SK-N-MC (cell line): ENCODE measurements at regions not wholly inside any gene's neighbourhood (a gene's known extent, or its start where the extent isn't known, plus 50 kb on each side); places are given as distances from the start of the nearest gene placed in this dataset.

Experiments
- DNase-seq: peaks from one replicate; pipeline ENCODE4 v3.0.0-alpha.2; 2011; ENCODE audit warnings: low read depth, low spot score
- H3K27ac ChIP-seq: fragments of 200-600 bp; sonication (generic); 2 replicates; pipeline ENCODE4 v1.5.1; 2016; ENCODE audit warnings: mixed run types
- H3K36me3 ChIP-seq: fragments of 200-600 bp; sonication (generic); 2 replicates; pipeline ENCODE4 v1.6.1; 2017; ENCODE audit warnings: antibody characterized with exemption, low read length, mixed read lengths; ENCODE audit not compliant: insufficient read depth
- H3K4me3 ChIP-seq: fragments of 200-600 bp; sonication (generic); 2 replicates; pipeline ENCODE4 v1.5.1; 2016
- H3K9ac ChIP-seq: fragments of 200-600 bp; sonication (generic); 2 replicates; pipeline ENCODE4 v1.8.0; 2017; ENCODE audit warnings: mixed run types, mixed read lengths; ENCODE audit not compliant: insufficient read length
- H3K9me3 ChIP-seq: fragments of 200-600 bp; sonication (generic); 2 replicates; pipeline ENCODE4 v1.6.1; 2017; ENCODE audit warnings: low read depth, mild to moderate bottlenecking, antibody characterized with exemption, low read length, moderate library complexity, mixed read lengths
- EZH2 ChIP-seq: fragments of 200-600 bp; sonication (generic); IDR thresholded peaks from one replicate; pipeline ENCODE4 v1.6.1; 2017; ENCODE audit warnings: antibody characterized with exemption
- FOXP2 ChIP-seq: optimal IDR thresholded peaks from 2 replicates; pipeline ENCODE3; 2011; ENCODE audit warnings: mild to moderate bottlenecking, moderate library complexity; ENCODE audit not compliant: insufficient read depth; ENCODE audit errors: extremely low read length, control extremely low read depth
- POLR2AphosphoS5 ChIP-seq: IDR thresholded peaks from 2 replicates; pipeline ENCODE4 v1.6.1; 2012; ENCODE audit warnings: mild to moderate bottlenecking, low read depth, low read length, borderline replicate concordance

GRCh38 chr5:60161340-60161934 lies 267.9 kb upstream of the PDE4D start:
- Histone ChIP-seq H3K27ac (no peak overlapping the region), H3K4me3 (no peak overlapping the region), H3K9ac (no peak overlapping the region), H3K9me3 (no peaks in the 10 kb centered on the region), H3K36me3 (no peaks in the 10 kb centered on the region)
- DNase-seq: no peak
- TF ChIP-seq FOXP2: no peak
- TF ChIP-seq POLR2AphosphoS5: no peak
- TF ChIP-seq EZH2: no peak

DNA sequence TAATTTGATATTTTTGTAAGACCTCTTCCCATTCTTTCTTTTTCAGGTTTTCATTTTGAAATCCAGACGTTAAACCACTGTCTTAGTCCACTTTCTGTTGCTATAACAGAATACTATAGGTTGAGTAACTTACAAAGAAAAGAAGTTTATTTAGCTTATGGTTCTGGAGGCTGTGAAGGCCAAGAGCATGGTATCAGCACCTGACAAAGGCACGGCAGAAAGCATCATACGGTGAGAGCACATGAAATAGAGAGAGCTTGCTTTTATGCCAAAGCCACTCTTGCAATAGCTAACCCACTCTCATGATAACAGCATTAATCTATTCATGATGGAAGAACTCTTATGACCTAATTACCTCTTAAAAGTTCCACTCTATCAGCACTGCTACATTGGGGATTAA lies 255.6 kb upstream of the PDE4D start:
- H3K9ac ChIP-seq: no peak overlapping the region
- H3K36me3 ChIP-seq: no peaks in the 10 kb centered on the region
- no peaks in the 10 kb centered on the region for H3K9me3 ChIP-seq
- no peak overlapping the region for H3K27ac ChIP-seq
- no peak for TF ChIP-seq FOXP2
- TF ChIP-seq EZH2: no peak
- no peak for TF ChIP-seq POLR2AphosphoS5
- H3K4me3 ChIP-seq: no peak overlapping the region
- no peak for DNase-seq

- no peaks in the 10 kb centered on the region for H3K36me3 ChIP-seq
- no peak for DNase-seq
- H3K4me3 ChIP-seq: no peak overlapping the region
- no peak overlapping the region for H3K27ac ChIP-seq
- H3K9me3 ChIP-seq: no peaks in the 10 kb centered on the region
- H3K9ac ChIP-seq: no peak overlapping the region
- TF ChIP-seq EZH2 (no peak), FOXP2 (no peak), POLR2AphosphoS5 (no peak)
Observed at GRCh38 chr5:60148366-60148765, 254.8 kb upstream of the PDE4D start.

DNA sequence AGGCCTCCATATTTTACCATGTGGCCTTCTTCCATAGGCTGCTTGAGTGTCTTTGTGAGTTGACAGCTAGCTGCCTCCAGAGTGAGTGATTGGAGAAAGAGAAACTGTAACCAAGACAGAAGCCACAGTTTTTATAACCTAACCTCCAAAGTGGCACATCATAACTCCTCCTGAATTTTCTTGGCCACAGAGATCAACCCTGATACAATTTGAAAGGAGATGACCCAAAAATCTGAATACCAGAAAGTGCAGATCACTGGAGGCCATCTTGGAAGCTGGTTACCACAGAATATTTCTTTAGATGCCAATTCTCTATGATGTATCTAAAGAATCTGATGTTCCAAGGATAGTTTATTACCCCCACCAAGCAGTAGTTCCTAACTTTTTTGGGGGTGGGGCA lies 254.3 kb upstream of the PDE4D start:
- no peaks in the 10 kb centered on the region for H3K9me3 ChIP-seq
- no peak overlapping the region for H3K4me3 ChIP-seq
- no peak for TF ChIP-seq EZH2
- H3K27ac ChIP-seq: no peak overlapping the region
- DNase-seq: no peak
- H3K9ac ChIP-seq: no peak overlapping the region
- no peaks in the 10 kb centered on the region for H3K36me3 ChIP-seq

DNA sequence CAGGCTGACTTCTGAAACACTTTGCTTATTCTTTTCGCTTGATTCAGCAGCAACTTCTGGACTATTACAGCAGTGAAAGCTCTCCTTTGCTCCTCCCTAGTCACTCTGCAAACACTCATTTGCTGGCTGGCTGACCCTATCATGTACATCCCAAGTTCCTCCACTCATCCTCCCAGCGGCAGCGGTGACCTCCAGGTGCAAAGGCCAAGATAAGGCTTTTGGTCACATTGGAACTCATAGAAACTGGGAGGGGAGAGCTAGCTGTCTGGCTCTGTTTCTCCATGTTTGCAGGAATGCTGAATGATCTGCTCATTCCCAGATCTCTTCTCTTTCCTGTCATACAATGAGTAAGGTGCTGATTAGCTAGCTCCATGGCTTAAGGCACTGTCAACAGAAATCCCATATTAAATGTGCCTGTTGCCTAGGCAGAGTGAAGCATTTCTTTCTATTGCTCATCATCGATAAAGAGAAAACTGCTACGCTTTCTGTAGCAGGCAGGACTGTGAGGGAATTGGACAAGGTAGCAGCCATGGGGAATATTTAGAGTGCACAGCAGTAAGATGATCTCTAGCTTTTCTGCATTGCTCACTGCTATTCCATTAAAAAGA lies 250.5 kb upstream of the PDE4D start:
- Histone ChIP-seq H3K9me3 (no peaks in the 10 kb centered on the region), H3K36me3 (no peaks in the 10 kb centered on the region), H3K4me3 (no peak overlapping the region), H3K9ac (no peak overlapping the region), H3K27ac (no peak overlapping the region)
- TF ChIP-seq POLR2AphosphoS5: no peak
- TF ChIP-seq EZH2: no peak
- no peak for DNase-seq

- no peak overlapping the region for H3K9ac ChIP-seq
- no peaks in the 10 kb centered on the region for H3K36me3 ChIP-seq
- no peak for DNase-seq
- TF ChIP-seq EZH2: no peak
- TF ChIP-seq POLR2AphosphoS5: no peak
- no peak for TF ChIP-seq FOXP2
- H3K4me3 ChIP-seq: no peak overlapping the region
- no peak overlapping the region for H3K27ac ChIP-seq
- no peaks in the 10 kb centered on the region for H3K9me3 ChIP-seq
Observed at GRCh38 chr5:60141119-60141518, 247.6 kb upstream of the PDE4D start.

DNA sequence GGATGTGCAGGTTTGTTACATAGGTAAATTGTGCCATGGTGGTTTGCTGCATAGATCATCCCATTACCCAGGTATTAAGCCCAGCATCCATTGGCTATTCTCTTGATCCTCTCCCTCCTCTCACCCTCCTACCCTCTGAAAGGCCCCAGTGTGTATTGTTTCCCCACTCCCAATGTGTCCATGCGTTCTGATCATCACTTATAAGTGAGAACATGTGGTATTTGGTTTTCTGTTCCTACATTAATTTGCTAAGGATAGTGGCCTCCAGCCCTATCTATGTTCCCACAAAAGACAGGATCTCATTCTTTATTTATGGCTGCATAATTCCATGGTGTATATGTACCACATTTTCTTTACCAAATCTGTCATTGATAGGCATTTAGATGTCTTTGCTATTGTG lies 243.3 kb upstream of the PDE4D start:
- no peaks in the 10 kb centered on the region for H3K36me3 ChIP-seq
- no peaks in the 10 kb centered on the region for H3K9me3 ChIP-seq
- no peak for DNase-seq
- H3K27ac ChIP-seq: no peak overlapping the region
- no peak overlapping the region for H3K9ac ChIP-seq
- no peak for TF ChIP-seq EZH2
- no peak for TF ChIP-seq POLR2AphosphoS5
- no peak for TF ChIP-seq FOXP2
- no peak overlapping the region for H3K4me3 ChIP-seq

- Histone ChIP-seq H3K9me3 (no peaks in the 10 kb centered on the region), H3K27ac (no peak overlapping the region), H3K36me3 (no peaks in the 10 kb centered on the region), H3K9ac (no peak overlapping the region), H3K4me3 (no peak overlapping the region)
- DNase-seq: no peak
- TF ChIP-seq POLR2AphosphoS5 (no peak), EZH2 (no peak), FOXP2 (no peak)
Observed at GRCh38 chr5:60131504-60131903, 238.0 kb upstream of the PDE4D start.

- TF ChIP-seq EZH2: no peak
- TF ChIP-seq FOXP2: no peak
- TF ChIP-seq POLR2AphosphoS5: no peak
Observed at GRCh38 chr5:60125636-60126035, 232.1 kb upstream of the PDE4D start.

More at GRCh38 chr5:60125636-60126035, 232.1 kb upstream of the PDE4D start:
- Histone ChIP-seq H3K36me3 (no peaks in the 10 kb centered on the region), H3K9me3 (no peaks in the 10 kb centered on the region), H3K9ac (no peak overlapping the region), H3K4me3 (no peak overlapping the region), H3K27ac (no peak overlapping the region)
- DNase-seq: no peak
